Progenitor cell of endocrine pancreas (in vitro differentiated cells): ENCODE measurements at regions not wholly inside any gene's neighbourhood (a gene's known extent, or its start where the extent isn't known, plus 50 kb on each side); places are given as distances from the start of the nearest gene placed in this dataset.

Experiments used
- DNase-seq: peaks from one replicate; pipeline ENCODE4 v3.0.0; 2021; ENCODE audit warnings: low spot score; ENCODE audit not compliant: unreplicated experiment
- H3K27ac Mint-ChIP-seq: 2 replicates; pipeline ENCODE4 v1.8.0; 2021; ENCODE audit warnings: mild to moderate bottlenecking, moderate library complexity, mixed read lengths
- H3K27me3 Mint-ChIP-seq: 2 replicates; pipeline ENCODE4 v1.8.0; 2021; ENCODE audit warnings: mixed read lengths
- H3K36me3 Mint-ChIP-seq: 2 replicates; pipeline ENCODE4 v1.8.0; 2022; ENCODE audit warnings: mixed read lengths; ENCODE audit not compliant: insufficient read depth
- H3K4me1 Mint-ChIP-seq: 2 replicates; pipeline ENCODE4 v1.8.0; 2021; ENCODE audit warnings: low read depth, mixed read lengths
- H3K4me3 Mint-ChIP-seq: 2 replicates; pipeline ENCODE4 v1.8.0; 2021; ENCODE audit warnings: low read depth, mild to moderate bottlenecking, moderate library complexity, mixed read lengths
- H3K9me3 Mint-ChIP-seq: 2 replicates; pipeline ENCODE4 v1.8.0; 2021; ENCODE audit warnings: low read depth, mixed read lengths
- TF ChIP-seq, protein P1 (sequence below): fragments of 200-600 bp; sonication (generic); IDR thresholded peaks from one replicate; pipeline ENCODE4 v1.5.0; 2021; ENCODE audit warnings: antibody characterized with exemption, mild to moderate bottlenecking; ENCODE audit not compliant: unreplicated experiment

DNA sequence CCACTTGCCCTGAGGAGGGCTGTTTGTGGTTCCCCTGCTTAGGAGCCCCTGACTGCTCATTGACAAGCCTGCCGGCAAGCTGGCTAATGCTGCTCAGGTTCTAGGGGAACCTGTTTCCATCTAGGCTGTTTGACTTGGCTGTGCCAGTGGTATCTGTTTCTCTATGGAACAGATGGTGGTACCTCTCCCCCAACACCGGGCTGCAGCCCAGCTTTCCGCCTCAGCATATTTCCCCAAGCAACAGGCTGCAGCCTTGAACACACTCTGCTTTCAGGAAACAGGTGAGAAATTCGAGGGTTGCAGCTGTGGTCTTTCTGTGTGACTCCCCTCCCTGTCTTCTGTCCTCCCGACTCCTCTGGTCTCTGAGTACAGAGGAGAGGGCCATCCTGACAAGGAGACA lies 132.3 kb downstream of the TMEM132E start:
- Mint-ChIP-seq H3K27me3 (peaks cover 10% of the 10 kb centered on the region), H3K4me3 (no peak overlapping the region), H3K9me3 (no peaks in the 10 kb centered on the region), H3K36me3 (no peaks in the 10 kb centered on the region), H3K27ac (no peak overlapping the region), H3K4me1 (no peaks in the 10 kb centered on the region)
- no peak for DNase-seq
- TF ChIP-seq, protein P1, sequence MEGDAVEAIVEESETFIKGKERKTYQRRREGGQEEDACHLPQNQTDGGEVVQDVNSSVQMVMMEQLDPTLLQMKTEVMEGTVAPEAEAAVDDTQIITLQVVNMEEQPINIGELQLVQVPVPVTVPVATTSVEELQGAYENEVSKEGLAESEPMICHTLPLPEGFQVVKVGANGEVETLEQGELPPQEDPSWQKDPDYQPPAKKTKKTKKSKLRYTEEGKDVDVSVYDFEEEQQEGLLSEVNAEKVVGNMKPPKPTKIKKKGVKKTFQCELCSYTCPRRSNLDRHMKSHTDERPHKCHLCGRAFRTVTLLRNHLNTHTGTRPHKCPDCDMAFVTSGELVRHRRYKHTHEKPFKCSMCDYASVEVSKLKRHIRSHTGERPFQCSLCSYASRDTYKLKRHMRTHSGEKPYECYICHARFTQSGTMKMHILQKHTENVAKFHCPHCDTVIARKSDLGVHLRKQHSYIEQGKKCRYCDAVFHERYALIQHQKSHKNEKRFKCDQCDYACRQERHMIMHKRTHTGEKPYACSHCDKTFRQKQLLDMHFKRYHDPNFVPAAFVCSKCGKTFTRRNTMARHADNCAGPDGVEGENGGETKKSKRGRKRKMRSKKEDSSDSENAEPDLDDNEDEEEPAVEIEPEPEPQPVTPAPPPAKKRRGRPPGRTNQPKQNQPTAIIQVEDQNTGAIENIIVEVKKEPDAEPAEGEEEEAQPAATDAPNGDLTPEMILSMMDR, result no peak

GRCh38 chr17:34710226-34710625 lies 130.8 kb downstream of the TMEM132E start:
- Mint-ChIP-seq H3K4me3 (no peak overlapping the region), H3K36me3 (no peaks in the 10 kb centered on the region), H3K4me1 (no peaks in the 10 kb centered on the region), H3K9me3 (no peaks in the 10 kb centered on the region), H3K27ac (no peak overlapping the region), H3K27me3 (peaks cover 15% of the 10 kb centered on the region)
- DNase-seq, result no peak
- TF ChIP-seq, protein P1, result no peak

DNA sequence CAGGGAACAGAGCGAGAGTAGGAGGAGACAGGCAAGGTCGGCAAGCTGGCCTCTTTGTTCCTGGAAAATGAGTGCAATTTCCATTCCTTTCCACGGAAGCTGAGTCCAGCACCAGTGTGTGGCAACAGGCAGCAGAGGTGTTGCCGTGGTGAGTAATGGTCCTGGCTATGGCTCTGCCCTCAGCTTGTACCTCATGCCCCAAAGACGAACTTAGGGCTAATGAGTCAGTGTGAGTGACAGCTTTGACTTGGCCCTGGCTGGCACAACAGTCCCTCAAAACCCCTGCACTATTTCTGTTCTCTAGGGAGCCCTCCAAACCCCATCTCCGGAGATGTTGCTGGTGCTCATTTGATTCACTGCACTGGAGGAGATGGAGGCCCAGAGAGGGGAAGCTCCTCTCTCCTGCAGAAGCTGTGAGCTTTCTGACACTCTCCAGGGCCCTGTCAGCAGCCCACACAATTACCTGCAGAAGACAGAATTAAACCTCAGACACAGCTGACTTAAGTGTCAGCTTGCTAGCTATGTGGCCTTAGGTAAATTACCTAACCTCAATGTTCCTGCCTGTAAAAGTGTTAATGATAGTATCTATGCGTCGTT lies 129.9 kb downstream of the TMEM132E start:
- TF ChIP-seq, protein P1, result no peak
- no peaks in the 10 kb centered on the region for H3K9me3 Mint-ChIP-seq
- DNase-seq, result no peak
- no peak overlapping the region for H3K4me3 Mint-ChIP-seq
- peaks cover 17% of the 10 kb centered on the region for H3K27me3 Mint-ChIP-seq
- H3K4me1 Mint-ChIP-seq, result no peaks in the 10 kb centered on the region
- H3K36me3 Mint-ChIP-seq, result no peaks in the 10 kb centered on the region
- no peak overlapping the region for H3K27ac Mint-ChIP-seq

DNA sequence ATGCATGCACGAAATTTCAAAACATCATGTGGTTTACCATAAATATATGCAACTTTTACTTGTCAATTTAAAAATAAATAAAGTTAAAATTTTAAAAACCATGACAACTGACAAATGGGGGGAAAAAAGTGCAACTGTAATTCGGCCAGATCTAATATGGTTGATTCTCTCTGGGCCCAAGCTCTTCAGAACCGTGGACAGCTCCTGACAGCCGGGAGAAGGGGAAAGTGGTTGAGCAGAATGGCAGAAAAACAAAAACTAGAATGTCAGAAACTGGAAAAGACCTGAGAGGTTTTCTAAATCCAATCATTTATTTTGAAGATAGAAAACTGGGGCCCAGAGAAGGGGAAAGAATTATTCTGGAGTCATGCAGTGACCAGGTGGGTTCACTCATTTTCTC lies 126.6 kb downstream of the TMEM132E start:
- Mint-ChIP-seq H3K27me3 (peaks cover 24% of the 10 kb centered on the region), H3K36me3 (no peaks in the 10 kb centered on the region), H3K4me1 (no peaks in the 10 kb centered on the region), H3K9me3 (no peaks in the 10 kb centered on the region), H3K4me3 (no peak overlapping the region), H3K27ac (no peak overlapping the region)
- TF ChIP-seq, protein P1, result no peak
- peak; percentile 46 for DNase-seq

- TF ChIP-seq, protein P1, result no peak
- Mint-ChIP-seq H3K36me3 (no peaks in the 10 kb centered on the region), H3K27me3 (peaks cover 33% of the 10 kb centered on the region), H3K27ac (no peak overlapping the region), H3K4me1 (no peaks in the 10 kb centered on the region), H3K9me3 (no peaks in the 10 kb centered on the region), H3K4me3 (no peak overlapping the region)
- peak; percentile 72 for DNase-seq
These were observed 124.2 kb downstream of the TMEM132E start for GRCh38 chr17:34703533-34703932.
